GM19043 (cell line): ENCODE measurements at regions not wholly inside any gene's neighbourhood (a gene's known extent, or its start where the extent isn't known, plus 50 kb on each side); places are given as distances from the start of the nearest gene placed in this dataset.
"Not testable (repeated sequence)": the region's sequence is repeated elsewhere in the genome, so short reads cannot be mapped to it uniquely, and the experiment has no call there.

ENCODE experiments used
- ATAC-seq: cut with Tn5 transposase; IDR thresholded peaks from one replicate; pipeline ENCODE4 v1.9.1; 2021; ENCODE audit warnings: low read depth; ENCODE audit not compliant: unreplicated experiment

DNA sequence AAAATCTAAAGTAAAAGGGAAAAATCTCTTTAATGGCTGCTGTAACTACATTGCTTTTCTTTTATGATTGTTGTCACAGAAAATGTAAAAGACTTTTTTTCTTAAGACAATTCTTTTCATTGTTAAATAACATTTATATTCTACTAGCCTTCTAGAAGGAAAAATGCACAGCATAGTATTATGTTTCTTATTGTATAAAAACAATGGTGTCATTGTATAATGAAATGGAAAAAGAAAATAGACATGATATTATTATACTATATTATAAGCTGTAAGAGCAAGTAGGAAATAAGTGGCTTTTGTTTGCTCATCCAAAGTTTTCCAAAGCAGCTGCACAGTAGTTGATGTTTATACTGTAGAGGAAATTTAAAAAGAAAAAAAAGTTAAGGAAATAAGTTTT is 1021.7 kb downstream of the EFNA5 start:
- ATAC-seq, result no peak

DNA sequence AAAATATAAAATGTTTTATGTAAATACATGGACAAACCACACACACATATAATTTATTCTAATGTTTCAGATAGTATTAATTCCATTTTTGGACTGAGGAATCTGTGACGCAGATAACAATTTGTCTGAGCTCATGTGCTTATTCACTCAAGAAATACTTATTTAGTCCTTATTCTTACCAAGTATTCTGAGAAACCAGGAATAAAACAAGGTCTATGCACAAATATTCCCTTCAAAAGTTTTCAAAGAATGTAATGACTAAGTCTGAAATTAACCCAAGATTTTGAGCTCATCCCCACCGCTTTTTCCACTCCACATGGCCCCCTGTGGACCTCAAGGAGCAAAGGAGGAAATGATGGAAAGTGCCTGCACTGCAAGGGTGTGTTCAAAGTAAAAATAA is 1022.3 kb downstream of the EFNA5 start:
- no peak for ATAC-seq

DNA sequence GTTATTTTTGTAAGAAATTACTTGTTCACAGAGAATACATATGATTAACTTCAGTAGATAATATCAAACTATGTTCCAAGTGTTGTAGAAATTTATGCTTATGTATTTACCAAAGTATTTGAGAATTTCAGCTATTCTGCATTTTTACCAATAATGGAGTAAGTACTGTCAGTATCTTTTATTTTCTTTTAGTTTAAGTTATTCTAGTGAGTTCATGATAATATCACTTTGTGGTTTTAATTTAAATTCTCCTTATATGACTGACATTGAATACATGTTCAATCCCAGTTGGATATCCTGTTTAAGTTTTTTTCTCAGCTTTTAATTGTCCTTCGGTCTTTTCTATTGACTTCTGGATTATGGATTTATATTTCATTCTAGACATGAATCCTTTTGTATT is 1024.6 kb downstream of the EFNA5 start:
- no peak for ATAC-seq

DNA sequence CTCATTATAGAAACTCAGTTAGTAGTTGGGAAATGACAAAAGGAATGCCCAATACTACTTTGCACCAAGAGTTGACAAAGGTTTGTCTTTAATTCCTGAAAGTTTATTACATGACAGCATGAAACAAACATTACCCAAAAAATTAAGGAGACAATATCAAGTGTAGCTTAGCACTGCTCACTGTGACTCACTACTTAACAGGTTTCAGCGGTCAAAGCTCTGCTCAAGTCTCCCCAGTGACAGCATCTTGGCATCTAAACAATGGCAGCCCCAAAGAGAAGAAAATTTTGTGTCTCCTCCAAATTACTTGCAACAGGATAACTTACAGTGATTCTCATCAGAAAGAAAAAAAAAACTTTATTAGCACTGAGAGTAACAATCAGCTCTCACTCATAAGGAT is 1030.2 kb downstream of the EFNA5 start:
- no peak for ATAC-seq

DNA sequence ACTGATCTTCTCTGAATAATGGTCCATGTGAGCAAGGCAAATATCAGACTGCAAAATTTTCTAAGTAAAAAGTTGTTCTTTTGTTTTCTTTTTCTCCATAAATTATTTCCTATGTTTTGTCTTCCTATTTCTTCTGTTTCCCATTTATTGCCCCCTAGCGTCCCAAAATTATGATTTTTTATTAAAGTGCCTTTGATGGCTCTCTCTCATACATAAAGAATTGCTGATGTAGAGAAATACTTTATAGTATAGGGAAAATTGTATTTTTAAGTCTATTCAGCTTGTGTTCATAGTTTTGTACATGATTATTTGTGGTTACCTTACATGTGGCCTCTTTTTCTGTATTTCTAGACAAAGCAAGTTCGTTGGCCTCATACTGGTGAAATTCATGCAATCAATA is 1031.2 kb downstream of the EFNA5 start:
- ATAC-seq, result no peak

DNA sequence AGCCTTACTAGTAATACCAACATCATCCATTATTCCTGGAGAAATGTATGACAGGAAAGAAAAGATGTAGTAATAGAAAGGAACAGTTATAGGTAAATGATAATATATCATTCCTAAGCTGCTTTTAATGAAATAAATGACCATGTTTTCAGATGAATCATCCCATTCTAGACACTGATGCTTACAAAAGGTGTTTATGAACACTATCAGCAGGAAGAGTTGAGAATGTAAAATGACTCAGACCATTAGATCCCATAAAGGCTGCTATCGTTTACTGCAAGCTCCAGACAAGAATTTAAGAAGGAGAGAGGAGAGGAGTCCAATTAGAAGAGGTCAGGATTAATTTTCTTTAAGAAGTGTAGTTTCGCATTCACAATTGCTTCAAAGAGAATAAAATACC is 1033.5 kb downstream of the EFNA5 start:
- ATAC-seq, result no peak

DNA sequence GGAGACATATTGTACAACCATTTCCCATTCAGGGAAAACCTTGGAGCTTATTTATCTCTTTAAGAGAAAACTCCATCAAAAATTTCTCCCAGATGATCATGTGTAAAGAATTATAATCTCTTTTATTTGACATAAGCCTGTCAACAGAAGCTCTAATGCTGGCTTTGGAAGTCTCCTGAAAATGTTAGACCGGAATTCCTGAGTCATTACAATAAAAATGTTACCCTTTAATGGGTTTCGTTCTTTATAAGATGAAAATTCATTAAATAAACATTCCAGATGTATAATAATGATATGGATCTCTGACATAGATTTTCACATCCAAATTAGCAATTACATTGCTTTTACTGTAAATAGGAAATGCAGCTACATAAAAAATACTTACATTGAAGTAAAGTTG is 1036.4 kb downstream of the EFNA5 start:
- ATAC-seq, result no peak

DNA sequence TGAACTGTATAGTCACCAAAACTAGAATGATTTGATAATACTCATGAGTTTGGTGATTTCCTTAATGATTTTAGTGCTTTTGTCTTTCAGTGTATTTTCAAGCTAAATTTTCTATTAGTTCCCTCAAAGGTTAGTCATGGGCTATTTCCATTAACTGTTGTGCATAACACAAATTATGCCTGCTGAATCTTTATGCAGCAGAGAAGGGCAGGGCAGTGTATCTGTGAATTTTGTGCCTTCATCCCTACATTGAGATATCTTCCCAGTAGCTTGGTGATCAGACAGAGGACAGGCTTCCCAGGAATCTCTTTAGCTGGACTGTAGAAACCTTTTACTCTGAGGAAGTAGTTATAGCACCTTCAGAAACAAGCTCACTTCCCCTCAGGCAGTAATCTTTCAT is 1036.9 kb downstream of the EFNA5 start:
- ATAC-seq, result no peak

DNA sequence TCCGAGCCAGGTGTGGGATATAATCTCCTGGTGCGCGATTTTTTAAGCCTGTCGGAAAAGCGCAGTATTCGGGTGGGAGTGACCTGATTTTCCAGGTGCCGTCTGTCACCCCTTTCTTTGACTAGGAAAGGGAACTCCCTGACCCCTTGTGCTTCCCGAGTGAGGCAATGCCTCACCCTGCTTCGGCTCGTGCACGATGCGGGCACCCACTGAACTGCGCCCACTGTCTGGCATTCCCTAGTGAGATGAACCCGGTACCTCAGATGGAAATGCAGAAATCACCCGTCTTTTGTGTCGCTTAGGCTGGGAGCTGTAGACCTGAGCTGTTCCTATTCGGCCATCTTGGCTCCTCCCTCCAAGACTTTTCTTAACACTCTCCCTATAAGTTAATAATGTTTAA is 1042.3 kb downstream of the EFNA5 start:
- ATAC-seq, result not testable (repeated sequence)

DNA sequence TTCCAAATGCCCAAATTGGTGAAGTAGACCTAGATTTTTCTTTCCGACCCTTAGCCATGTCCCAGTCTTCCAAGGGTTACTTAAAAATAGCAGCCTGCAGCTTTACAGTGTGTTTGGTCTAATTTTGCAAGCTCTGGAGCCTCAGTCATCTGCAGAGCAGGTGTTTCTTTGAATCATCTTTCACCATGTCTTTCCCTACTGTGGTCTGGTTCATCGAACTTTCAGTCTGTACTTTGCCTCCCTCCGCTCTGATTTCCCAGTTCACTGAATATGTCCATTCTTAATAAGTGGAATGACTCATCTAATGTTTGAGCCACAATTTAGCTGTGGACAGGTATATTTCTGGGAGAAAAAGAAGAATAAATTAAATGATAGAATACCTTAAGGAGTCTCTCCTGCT is 1060.7 kb downstream of the EFNA5 start:
- ATAC-seq, result no peak

DNA sequence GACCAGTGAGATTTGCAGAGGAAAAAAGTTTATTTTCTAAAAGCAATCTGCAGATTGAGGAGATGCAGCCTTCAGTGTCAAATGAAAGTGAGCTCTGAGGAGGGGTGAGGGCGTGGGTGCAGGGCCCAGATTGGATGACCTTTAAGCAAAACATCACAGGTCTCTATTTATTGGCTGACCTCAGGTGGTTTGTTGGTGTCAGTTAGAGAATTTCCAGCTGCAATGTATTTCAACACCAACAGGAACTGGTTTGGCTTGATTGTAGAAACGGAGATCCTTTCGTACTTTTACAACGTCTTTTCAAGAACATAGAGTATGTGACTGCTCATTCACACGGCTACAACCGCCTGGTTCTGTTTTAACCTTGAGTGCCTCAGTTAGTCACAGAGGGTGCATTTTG is 1069.1 kb downstream of the EFNA5 start:
- ATAC-seq, result no peak

DNA sequence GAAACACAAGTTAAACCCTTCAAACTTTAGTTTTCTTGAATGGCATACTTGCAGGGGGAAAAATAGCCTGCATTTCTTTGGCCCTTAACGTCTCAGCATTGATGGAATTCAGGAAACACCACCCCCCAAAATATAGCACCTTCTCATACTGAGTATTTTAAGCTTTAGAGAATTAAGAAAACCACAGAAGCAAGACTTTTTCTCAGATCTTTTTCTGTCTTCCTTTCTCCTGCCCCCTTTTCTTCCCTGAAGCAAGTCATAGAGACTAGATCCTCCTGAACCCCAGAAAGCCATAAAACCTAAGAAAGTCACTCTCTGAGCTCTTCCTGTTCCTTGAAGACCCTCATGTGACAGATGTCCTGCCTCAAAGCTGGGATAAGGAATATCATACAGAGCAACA is 1069.9 kb downstream of the EFNA5 start:
- no peak for ATAC-seq

DNA sequence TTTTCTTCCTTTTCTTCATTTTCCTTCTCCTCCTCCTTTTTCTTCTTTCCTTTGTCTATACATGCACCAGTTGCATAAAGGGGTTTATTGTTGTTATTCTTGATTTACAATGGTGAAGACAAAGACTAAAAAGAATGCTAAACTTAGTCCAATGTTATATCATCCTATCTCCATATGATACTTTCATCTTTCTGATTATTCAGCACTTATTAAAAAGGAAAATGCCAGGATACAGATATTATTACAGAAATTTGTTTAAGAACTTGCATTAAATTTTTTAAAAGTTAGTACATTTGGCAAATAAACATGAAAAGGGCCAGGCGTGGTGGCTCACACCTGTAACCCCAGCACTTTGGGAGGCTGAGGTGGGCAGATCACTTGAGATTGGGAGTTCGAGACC is 1074.9 kb downstream of the EFNA5 start:
- ATAC-seq, result no peak

DNA sequence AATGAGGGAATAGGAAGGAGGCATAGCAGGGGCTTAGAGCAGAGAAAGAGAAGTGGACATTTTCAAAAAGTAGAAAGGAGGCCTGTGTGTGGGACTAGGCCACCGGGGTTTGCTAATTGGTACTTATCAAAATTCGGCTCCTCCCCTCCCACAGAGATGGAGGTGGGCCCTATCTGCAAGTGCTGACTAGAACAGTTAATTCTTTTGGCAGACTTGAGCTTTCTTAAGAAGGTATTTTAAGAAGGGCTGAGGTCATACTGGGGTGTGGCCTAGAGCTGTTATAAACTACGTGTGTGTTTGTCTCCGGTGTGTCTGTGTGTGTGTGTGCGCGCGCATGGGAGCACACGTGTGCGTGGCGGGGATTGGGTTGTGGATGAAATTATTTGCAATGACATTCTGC is 1086.5 kb downstream of the EFNA5 start:
- ATAC-seq, result no peak

DNA sequence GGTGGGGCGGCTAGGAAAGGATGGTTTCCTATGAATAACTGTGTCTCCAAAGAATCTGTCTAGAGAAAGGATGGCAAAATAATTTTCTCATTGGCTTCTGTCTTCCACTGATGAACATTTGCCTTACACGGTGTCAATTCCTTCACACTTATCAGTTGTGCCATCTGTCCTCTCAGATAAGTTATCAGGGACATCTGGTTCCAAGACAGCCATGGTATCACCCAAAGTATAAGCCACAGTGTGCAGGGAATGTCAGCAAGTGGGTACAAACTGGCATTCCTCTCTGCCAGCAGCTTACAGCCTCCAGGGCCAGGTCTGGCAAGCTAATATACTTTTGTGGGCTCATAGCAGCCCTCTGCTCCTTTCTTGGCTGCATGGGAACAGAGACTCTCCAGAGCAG is 1092.0 kb downstream of the EFNA5 start:
- ATAC-seq, result no peak

DNA sequence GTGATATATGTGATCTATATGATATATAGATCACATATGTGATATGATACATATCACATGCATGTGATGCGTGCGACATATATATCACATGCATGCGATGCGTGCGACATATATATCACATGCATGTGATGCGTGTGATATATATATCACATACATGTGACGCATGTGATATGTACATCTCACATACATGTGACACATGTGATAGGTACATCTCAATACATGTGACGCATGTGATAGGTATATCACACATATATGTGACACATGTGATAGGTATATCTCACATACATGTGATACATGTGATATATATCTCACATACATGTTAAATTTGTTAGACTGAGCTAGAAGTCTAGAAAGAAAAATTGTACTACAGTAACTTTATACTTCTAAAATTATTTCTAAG is 1095.9 kb downstream of the EFNA5 start:
- ATAC-seq, result no peak

DNA sequence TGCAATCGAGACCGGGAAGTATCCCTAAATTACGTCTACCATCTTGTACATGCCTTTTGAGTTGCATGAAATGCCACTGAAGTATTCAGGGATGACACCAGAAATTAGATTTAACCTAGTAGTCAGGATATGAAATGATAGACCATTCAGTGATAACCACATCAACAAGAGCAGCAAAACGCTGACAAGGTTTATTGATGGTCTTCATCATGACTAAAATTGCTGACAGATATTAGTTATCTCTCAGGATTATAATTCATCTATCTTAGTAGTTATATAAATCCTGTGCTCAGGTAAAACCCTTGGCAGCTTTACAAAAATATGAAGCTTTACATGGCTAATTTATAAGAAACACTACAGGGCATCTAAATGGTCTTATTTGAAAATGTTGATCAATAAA is 1104.7 kb downstream of the EFNA5 start:
- no peak for ATAC-seq

DNA sequence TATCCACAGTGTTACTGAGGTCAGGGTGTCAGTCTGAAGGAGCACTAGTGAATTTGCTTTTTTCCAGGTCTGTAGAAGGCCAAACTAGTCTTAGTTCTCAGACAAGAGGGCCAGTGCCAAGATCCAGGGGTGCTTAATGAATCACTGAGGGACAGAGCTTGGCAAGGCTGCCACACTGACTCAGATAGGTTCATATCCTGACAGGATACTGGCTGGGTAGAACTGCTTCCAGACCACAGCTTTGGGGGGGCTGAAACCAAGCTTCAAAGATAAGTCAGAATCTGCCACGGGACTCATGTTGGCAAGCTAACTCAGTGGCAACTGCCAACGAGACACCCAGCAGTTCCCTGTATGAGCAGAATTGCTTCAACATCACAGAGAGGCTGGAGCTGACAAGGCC is 1125.4 kb downstream of the EFNA5 start:
- no peak for ATAC-seq

DNA sequence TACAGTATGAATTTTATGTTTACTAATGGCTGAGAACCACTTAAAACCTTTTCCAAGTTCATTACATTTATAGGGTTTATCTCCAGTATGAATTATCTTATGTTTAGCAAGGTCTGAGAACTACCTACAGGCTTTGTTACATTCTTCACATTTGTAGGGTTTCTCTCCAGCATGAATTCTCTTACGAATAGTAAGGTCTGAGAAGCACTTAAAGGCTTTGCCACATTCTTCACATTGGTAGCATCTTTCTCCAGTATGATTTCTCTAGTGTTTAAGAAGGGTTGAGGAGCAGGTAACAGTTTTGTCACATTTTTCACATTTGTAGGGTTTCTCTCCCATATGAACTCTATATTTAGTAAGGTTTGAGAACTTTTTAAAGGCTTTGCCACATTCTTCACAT is 1127.4 kb downstream of the EFNA5 start:
- no peak for ATAC-seq

DNA sequence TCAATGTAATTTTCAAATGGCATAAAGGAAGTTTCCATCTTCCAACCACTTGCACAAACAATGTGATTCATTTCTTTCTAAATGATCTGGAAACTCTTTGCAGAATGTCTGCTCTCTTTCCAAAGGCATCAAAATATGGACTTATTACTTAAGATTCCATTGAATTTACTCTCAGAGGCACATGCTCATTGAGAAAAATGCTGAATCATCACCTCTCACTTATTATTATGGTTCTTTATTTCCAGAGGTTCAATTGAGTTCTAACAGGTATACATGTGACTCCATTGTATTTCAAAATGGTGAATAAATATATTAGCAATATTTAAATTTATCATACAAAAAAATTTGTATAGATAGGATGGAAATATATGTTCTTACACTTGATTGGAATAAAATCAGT is 1140.6 kb downstream of the EFNA5 start:
- no peak for ATAC-seq

DNA sequence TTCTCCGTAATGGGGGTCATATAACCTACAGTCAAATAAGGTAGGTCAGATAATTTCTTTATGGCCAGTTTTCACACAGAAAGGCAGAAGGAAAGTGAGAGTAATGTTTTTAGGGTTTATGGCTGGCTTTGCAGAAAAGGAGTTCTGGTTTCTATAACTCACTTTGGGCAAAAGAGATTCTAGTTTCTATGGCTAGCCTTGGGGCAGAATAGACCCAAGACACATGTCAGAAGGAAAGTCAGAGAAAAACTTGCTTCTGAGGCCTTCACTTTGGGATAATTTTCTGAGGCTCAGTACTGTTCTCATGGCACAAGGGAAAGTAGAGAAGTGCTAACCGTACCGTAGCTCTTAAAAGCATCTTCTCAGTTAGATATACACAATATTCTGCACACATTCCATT is 1145.3 kb downstream of the EFNA5 start:
- no peak for ATAC-seq

DNA sequence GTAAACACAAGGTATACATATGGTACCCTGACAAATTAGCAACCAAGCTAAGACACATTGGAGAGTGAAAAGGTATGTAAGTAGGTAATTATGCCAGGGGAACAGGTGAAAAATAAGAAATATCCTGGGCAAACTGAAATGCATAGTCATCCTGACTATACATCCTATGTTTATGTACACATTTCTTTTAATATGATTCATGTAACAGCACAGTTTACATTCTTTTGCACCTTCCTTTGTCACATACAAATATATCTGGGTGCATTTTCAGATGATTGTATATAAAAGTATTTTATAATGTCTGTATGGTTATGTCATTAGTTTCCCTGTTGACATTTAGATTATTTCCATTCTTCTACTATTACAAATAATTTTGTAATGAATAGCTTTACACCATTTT is 1146.9 kb downstream of the EFNA5 start:
- ATAC-seq, result no peak

DNA sequence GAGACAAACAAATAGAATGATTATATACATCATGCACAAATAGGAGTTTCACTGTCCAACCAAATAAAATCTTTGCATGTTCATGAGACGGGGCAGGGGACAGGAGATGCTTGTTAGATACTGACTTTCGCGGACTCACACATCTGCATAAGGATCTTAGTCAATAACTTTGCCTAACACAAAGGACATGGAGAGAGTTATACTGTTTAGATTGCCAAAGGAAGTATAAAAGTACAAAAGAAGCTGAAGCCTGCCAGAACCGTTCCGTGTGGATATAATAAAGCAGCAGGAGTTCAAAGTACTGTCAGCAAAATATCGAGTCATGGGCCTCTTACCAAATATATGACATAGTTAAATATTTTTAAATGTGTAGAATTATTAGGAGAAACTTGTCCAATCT is 1148.4 kb downstream of the EFNA5 start:
- no peak for ATAC-seq

DNA sequence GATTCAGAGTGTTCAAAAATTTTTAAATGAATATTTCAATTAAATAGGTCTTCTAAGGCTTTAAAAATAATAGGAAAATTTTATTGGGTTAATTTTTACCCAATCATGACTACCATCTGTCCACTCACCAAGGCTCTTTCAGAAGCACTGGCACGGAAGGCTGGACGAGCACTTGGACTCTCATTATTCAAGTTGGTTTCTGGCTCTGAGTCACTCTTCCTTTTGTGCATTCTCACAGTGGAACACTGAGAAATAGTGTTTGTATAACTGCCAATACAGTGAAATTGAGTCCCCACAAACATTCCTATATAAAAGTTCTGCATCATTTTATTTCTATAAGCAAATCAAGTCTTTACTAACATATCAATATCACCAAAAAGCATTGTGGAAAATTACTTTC is 1149.0 kb downstream of the EFNA5 start:
- ATAC-seq, result no peak
